HUES64 (cell line): ENCODE measurements at regions not wholly inside any gene's neighbourhood (a gene's known extent, or its start where the extent isn't known, plus 50 kb on each side); places are given as distances from the start of the nearest gene placed in this dataset.
"Not testable (repeated sequence)": the region's sequence is repeated elsewhere in the genome, so short reads cannot be mapped to it uniquely, and the experiment has no call there.

Source experiments
- H3K27ac ChIP-seq: 2 replicates; pipeline ENCODE4 v1.7.0; 2013; ENCODE audit warnings: low read depth, low read length, inconsistent platforms
- H3K27me3 ChIP-seq: 2 replicates; pipeline ENCODE4 v1.6.1; 2013; ENCODE audit warnings: mild to moderate bottlenecking, low read length; ENCODE audit not compliant: insufficient read depth
- H3K36me3 ChIP-seq: 2 replicates; pipeline ENCODE4 v1.6.1; 2013; ENCODE audit warnings: mild to moderate bottlenecking, low read length; ENCODE audit not compliant: insufficient read depth
- H3K4me1 ChIP-seq: 2 replicates; pipeline ENCODE4 v1.6.1; 2013; ENCODE audit warnings: mild to moderate bottlenecking, low read length, moderate library complexity; ENCODE audit not compliant: insufficient read depth
- H3K4me3 ChIP-seq: 2 replicates; pipeline ENCODE4 v1.5.1; 2013; ENCODE audit warnings: mild to moderate bottlenecking, low read length, moderate library complexity
- H3K9ac ChIP-seq: 2 replicates; pipeline ENCODE4 v1.6.1; 2013; ENCODE audit warnings: mild to moderate bottlenecking, low read depth, low read length
- H3K9me3 ChIP-seq: 2 replicates; pipeline ENCODE4 v1.6.1; 2013; ENCODE audit warnings: low read depth, low read length; ENCODE audit not compliant: insufficient read depth
- WGBS: fragments of 150-250, 120-280 bp; methylation state at CpG from one replicate; pipeline ENCODE4 v1.1.7; 2013; ENCODE audit warnings: missing lambda C conversion rate; 5-methylcytosine and 5-hydroxymethylcytosine counted together

- H3K27me3 ChIP-seq, result peaks cover 26% of the 10 kb centered on the region
- no peak overlapping the region for H3K9ac ChIP-seq
- peaks cover 17% of the 10 kb centered on the region for H3K4me1 ChIP-seq
- no peaks in the 10 kb centered on the region for H3K9me3 ChIP-seq
- 60% methylated on average over 5 of the region's 5 CpGs for WGBS
- H3K36me3 ChIP-seq, result no peaks in the 10 kb centered on the region
- no peak overlapping the region for H3K27ac ChIP-seq
- no peak overlapping the region for H3K4me3 ChIP-seq
These were observed 100.3 kb upstream of the PAX2 start for GRCh38 chr10:100645091-100645490.

DNA sequence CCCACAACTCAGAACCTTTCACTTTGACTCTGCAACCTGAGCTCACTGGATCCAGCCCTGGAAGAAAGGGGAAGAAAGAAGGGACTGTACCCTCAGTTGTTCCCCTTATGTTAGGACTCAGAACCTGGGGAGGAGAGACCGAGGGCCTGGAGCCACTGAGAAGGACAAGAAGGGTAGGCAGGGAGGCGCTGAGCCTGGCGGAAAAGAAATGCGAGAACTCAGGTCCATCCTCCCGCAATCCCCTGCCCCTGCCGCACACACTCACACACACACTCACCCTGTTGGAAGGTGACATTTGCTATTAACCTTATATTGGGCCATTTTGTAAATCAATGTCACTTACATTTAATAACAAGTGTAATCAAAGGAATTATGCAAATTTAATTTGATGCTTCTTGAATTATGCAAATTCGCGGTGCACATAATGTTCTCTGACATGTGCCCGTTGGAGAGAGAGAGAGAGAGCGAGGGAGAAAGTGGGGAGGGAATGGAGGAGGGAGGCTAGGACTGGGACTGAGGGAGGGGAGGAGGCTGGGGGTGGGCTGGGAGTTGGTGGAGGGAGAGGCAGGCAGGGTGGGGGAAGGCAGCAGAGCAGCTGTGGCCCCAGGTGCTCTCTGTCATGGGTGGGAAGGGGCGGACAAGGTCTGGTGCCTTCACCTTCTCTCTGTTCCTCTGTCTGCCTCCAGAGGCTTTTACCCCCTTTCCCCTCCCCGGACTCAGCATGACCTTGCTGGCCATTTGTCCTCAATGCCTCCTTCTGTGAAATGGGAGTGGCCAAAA is 99.6 kb upstream of the PAX2 start:
- Histone ChIP-seq H3K4me1 (peaks cover 17% of the 10 kb centered on the region), H3K27me3 (peaks cover 33% of the 10 kb centered on the region)
- 29% methylated on average over 12 of the region's 12 CpGs for WGBS

DNA sequence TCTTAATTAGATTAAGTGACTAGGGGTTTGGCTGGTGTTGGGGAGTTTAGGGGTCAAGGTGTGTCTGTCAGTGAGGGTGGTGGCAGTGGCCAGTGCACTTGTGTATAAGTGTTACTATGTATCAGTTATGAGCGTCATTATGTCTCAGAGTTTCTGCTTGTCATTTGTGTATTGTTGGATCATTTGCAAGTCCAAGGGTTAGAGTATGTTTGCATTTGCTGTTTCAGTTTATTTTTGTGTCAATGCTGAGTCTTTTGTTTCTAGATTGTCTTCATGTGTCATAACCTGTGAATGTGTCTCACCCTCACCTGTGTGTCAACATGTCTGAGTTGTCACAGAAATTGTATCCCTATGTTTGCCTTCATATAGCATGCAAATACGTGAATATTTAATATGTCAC is 97.5 kb upstream of the PAX2 start:
- Histone ChIP-seq H3K27ac (no peak overlapping the region), H3K4me3 (no peak overlapping the region), H3K27me3 (peaks cover 40% of the 10 kb centered on the region), H3K36me3 (no peaks in the 10 kb centered on the region), H3K9me3 (no peaks in the 10 kb centered on the region), H3K9ac (no peak overlapping the region), H3K4me1 (peaks cover 10% of the 10 kb centered on the region; the same call in 1 of the 2 replicates)
- 96% methylated on average over 2 of the region's 2 CpGs for WGBS

More for the DNA sequence above, 99.6 kb upstream of the PAX2 start:
- Histone ChIP-seq H3K9me3 (no peaks in the 10 kb centered on the region), H3K9ac (no peak overlapping the region), H3K36me3 (no peaks in the 10 kb centered on the region), H3K4me3 (no peak overlapping the region), H3K27ac (no peak overlapping the region)

DNA sequence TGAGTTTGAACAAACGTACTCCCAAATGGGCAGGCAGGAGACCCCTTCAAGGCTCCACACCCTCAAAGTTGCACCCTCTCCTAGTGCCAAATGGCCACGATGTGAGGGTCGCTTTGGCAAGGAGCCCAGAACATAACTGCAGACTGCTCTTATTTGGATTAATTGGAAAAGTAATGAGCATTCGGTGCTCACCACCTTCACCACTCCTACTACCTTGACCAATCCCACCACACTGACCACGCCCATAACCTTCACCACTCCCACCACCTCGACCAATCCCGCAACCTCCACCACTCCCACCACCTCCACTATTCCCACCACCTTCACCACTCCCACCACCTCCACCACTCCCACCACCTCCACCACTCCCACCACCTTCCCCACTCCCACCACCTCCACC is 94.7 kb upstream of the PAX2 start:
- Histone ChIP-seq H3K9ac (no peak overlapping the region), H3K27me3 (peaks cover 55% of the 10 kb centered on the region), H3K4me1 (peaks cover 20% of the 10 kb centered on the region), H3K4me3 (no peak overlapping the region), H3K9me3 (no peaks in the 10 kb centered on the region), H3K27ac (no peak overlapping the region), H3K36me3 (no peaks in the 10 kb centered on the region)
- WGBS, result 97% methylated on average over 7 of the region's 7 CpGs

DNA sequence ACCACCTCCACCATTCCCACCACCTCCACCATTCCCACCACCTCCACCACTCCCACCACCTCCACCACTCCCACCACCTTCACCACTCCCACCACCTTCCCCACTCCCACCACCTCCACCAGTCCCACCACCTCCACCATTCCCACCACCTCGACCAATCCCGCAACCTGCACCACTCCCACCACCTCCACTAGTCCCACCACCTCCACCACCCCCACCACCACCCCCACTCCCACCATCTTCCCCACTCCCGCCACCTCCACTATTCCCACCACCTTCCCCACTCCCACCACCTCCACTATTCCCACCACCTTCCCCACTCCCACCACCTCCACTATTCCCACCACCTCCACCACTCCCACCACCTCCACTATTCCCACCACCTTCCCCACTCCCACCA is 94.3 kb upstream of the PAX2 start:
- H3K27ac ChIP-seq, H3K9ac ChIP-seq, H3K36me3 ChIP-seq, H3K9me3 ChIP-seq, H3K4me3 ChIP-seq: not testable (repeated sequence)
- 84% methylated on average over 3 of the region's 3 CpGs for WGBS
- Histone ChIP-seq H3K27me3 (peaks cover 57% of the 10 kb centered on the region), H3K4me1 (peaks cover 19% of the 10 kb centered on the region)

GRCh38 chr10:100651916-100652315 is 93.5 kb upstream of the PAX2 start:
- Histone ChIP-seq H3K4me1 (peaks cover 19% of the 10 kb centered on the region), H3K36me3 (no peaks in the 10 kb centered on the region), H3K27ac (no peak overlapping the region), H3K27me3 (peaks cover 64% of the 10 kb centered on the region), H3K9me3 (no peaks in the 10 kb centered on the region), H3K4me3 (no peak overlapping the region), H3K9ac (no peak overlapping the region)
- WGBS, result 94% methylated on average over 5 of the region's 6 CpGs

- WGBS, result 79% methylated on average over 7 of the region's 7 CpGs
- Histone ChIP-seq H3K36me3 (no peaks in the 10 kb centered on the region), H3K9ac (no peak overlapping the region), H3K9me3 (no peaks in the 10 kb centered on the region), H3K27me3 (peaks cover 71% of the 10 kb centered on the region), H3K27ac (no peak overlapping the region), H3K4me3 (no peak overlapping the region), H3K4me1 (peaks cover 19% of the 10 kb centered on the region)
These were observed 92.8 kb upstream of the PAX2 start for GRCh38 chr10:100652406-100653135.

GRCh38 chr10:100653238-100653956 is 92.0 kb upstream of the PAX2 start:
- Histone ChIP-seq H3K4me3 (peak overlapping the region; percentile 50), H3K9me3 (no peaks in the 10 kb centered on the region), H3K27me3 (peaks cover 79% of the 10 kb centered on the region), H3K9ac (no peak overlapping the region), H3K27ac (no peak overlapping the region), H3K36me3 (no peaks in the 10 kb centered on the region), H3K4me1 (peaks cover 19% of the 10 kb centered on the region)
- WGBS, result 21% methylated on average over 9 of the region's 9 CpGs

DNA sequence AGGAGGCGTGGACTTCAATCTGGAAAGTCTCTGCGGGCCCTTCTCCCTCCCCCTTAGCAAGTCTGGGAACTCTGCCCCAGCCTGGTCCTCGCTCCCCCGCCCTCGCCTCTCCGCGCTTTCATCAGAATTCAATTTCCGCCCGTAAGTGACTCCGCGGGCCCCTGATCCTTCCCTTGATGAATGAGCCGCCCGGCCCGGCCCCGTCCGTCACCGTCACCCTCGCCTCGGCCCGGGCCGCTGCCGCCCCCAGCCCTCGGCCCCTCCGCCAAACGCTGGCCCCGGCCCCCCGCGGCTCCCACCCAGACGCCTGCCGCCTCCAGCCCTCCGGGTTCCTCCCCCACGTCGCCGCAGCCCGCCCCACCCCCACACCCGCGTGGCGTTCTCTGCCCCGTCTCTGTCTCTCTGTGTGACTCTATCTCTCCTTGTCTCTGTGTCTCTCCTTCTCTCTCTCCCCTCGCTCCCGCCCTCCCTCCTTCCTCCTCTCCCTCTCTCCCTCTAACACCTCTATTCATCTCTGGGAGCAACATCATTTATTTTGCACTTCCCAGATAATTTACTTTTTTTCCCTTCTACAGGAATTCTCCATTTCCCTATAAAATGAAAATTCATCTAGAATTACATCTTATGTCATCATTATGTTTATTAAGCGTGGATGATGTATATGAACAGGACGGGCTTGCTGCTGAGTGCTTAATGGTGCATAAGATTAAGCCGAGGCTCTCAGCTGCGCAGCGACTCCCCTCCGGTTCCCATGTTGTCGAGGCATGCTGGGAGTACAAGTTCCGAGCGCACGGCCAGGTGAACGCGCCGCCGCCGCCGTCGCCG is 91.2 kb upstream of the PAX2 start:
- Histone ChIP-seq H3K27ac (no peak overlapping the region), H3K27me3 (peaks cover 85% of the 10 kb centered on the region), H3K9ac (no peak overlapping the region), H3K9me3 (no peaks in the 10 kb centered on the region), H3K4me1 (peaks cover 19% of the 10 kb centered on the region), H3K36me3 (no peaks in the 10 kb centered on the region), H3K4me3 (peak overlapping the region; percentile 50)
- WGBS, result under 1% methylated on average over 59 of the region's 59 CpGs

DNA sequence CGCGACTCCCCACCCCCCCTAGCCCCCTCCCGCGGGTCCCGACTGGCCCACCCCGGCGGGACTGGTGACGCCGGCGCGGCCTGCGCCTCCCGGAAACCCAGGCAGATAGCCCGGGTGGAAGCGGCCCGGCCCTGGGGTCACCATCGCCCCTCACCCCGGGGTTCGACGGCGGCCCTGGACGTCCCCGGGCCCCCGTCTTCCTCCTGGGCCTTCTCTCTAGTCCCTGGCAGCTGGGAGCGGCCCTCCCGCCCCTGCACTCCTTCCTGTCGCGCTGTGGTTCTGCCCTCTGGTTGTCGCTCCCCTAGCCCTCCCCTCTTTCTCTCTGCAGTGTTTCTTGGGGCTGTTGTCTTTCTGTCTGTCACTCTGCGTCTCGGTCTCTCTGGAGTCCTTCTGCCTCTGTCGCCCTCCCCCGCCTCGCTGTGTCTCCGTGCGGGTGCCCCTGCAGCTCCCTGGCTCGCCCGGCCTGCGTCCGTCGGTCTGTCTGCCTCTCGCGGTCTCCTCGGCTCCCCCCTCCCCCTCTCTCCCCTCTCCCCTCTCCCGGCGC is 90.5 kb upstream of the PAX2 start:
- H3K27ac ChIP-seq, result no peak overlapping the region
- H3K9ac ChIP-seq, result no peak overlapping the region
- peaks cover 19% of the 10 kb centered on the region for H3K4me1 ChIP-seq
- H3K4me3 ChIP-seq, result peak overlapping the region; percentile 50
- under 1% methylated on average over 46 of the region's 46 CpGs for WGBS
- no peaks in the 10 kb centered on the region for H3K36me3 ChIP-seq
- H3K9me3 ChIP-seq, result no peaks in the 10 kb centered on the region
- peaks cover 89% of the 10 kb centered on the region for H3K27me3 ChIP-seq
